C4-2B (cell line): ENCODE measurements at regions not wholly inside any gene's neighbourhood (a gene's known extent, or its start where the extent isn't known, plus 50 kb on each side); places are given as distances from the start of the nearest gene placed in this dataset.
A peak's percentile ranks its signal among the peaks of the same experiment; 100 is the strongest.

ENCODE experiments used
- H3K27ac ChIP-seq: fragments of 450-650 bp; 2 replicates; pipeline ENCODE4 v1.5.1; 2017
- ZFX ChIP-seq: fragments of 450-650 bp; IDR thresholded peaks from 2 replicates; pipeline ENCODE4 v1.6.1; 2017
- TF ChIP-seq, protein P1 (sequence below): fragments of 450-650 bp; conservative IDR thresholded peaks from 2 replicates; pipeline ENCODE4 v1.5.1; 2017; ENCODE audit warnings: mild to moderate bottlenecking

DNA sequence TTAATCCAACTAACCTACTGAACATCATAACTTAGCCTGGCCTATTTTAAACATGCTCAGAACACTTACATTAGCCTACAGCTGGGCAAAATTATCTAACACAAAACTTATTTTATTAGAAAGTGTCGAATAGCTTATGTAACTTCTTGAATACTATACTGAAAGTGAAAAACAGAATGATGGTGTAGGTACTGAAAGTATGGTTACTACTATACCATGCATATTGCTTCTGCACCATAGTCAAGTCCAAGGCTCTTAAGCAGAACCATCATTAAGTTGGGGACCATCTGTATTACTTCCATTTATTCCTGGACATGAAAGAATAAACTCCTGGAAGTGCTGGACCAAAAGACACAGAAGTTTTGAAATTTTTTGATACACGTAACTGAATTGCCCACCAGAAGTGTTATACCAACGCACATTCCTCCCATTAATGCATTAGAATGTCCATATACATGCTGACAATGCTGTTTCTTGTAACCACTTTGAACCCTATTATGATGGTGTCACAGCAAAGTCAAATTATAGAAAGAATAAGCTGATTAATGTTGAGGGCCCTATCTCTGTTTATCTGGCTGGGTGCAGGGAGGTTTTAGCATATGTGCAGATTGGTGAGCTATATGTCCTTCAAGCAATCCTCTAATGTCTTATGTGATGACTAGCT lies 375.7 kb downstream of the ACTL7B start:
- no peak for TF ChIP-seq ZFX
- TF ChIP-seq, protein P1, sequence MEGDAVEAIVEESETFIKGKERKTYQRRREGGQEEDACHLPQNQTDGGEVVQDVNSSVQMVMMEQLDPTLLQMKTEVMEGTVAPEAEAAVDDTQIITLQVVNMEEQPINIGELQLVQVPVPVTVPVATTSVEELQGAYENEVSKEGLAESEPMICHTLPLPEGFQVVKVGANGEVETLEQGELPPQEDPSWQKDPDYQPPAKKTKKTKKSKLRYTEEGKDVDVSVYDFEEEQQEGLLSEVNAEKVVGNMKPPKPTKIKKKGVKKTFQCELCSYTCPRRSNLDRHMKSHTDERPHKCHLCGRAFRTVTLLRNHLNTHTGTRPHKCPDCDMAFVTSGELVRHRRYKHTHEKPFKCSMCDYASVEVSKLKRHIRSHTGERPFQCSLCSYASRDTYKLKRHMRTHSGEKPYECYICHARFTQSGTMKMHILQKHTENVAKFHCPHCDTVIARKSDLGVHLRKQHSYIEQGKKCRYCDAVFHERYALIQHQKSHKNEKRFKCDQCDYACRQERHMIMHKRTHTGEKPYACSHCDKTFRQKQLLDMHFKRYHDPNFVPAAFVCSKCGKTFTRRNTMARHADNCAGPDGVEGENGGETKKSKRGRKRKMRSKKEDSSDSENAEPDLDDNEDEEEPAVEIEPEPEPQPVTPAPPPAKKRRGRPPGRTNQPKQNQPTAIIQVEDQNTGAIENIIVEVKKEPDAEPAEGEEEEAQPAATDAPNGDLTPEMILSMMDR: no peak
- no peak overlapping the region for H3K27ac ChIP-seq

DNA sequence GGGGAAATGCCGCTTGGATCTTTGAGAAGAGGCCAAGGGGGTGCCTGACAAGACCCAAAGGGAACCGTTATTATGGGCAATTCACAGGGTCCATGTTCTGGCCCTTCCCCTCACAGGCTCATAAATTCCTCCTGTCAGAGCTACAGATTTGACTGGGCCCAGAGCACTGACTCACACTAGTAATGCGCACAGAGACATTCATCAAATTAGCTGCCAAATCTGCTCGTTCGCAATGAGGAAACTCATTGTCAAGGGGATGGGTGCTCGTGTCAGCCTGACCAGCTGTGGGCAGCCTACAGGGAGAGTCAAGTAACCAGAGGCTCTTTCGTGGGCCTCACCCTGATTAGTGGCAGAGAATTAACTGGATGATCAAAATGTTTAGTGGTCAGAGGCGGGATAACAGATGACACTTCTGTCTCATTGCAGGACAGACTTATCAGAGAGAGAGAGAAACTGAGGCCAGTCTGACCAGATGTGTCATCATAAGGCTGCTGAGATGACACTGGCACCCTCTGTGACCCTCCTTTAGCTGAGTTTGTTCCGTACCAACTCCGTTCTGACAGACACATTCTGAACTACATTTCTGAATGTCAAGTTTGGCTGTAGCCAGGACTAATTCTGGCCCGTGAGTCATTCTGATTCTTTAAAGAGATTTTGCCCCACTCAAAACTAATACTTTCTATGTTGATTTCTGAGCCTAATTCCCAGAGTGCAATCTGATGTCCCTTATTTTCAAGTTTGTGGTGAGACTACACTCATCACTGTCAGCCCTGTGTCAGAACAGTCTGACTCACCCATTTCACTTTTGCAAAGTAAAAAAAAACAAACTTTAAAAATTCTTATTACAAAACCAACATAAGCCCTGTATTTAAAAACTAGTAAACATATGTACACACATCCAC lies 377.1 kb downstream of the ACTL7B start:
- no peak for TF ChIP-seq ZFX
- TF ChIP-seq, protein P1: no peak
- H3K27ac ChIP-seq: no peak overlapping the region

DNA sequence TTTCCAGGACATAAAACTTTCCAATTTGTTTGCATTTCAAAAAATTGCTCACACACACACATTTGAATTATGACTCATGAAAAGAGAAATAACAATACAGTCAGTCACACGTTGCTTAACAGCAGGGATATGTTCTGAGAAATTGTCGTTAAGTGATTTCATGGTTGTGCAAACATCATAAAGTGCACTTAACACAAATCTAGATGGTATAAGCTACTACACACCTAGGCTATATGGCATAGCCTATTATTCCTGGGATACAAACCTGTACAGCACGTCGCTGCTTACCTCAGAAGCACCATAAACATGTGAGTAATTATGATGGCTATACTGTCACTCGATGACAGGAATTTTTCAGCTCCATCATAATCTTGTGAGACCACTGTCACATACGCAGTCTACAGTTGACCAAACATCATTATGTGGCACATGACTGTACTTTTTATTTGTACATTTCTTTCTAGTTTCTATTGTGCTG lies 378.2 kb downstream of the ACTL7B start:
- no peak overlapping the region for H3K27ac ChIP-seq
- TF ChIP-seq ZFX: no peak
- TF ChIP-seq, protein P1: no peak

DNA sequence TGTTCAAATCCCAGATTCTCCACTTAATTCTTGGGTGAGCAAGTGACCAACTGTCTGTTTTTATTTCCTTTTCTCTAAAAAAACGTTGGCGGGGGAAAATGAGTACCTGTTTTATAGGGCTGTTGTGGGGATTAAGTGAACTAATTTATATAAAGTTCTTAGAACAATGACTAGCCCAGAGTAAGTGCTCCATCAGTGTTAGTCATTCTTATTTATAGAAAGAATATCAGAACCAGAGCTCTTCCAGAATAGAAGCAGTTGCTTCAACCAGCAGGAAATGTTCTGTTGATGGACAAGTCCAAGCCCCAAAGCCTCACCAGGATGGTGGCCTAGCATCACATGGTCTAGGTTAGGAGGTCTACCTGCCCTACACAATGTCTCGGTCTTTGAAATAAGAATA lies 379.2 kb downstream of the ACTL7B start:
- H3K27ac ChIP-seq: no peak overlapping the region
- TF ChIP-seq, protein P1: no peak
- TF ChIP-seq ZFX: no peak

DNA sequence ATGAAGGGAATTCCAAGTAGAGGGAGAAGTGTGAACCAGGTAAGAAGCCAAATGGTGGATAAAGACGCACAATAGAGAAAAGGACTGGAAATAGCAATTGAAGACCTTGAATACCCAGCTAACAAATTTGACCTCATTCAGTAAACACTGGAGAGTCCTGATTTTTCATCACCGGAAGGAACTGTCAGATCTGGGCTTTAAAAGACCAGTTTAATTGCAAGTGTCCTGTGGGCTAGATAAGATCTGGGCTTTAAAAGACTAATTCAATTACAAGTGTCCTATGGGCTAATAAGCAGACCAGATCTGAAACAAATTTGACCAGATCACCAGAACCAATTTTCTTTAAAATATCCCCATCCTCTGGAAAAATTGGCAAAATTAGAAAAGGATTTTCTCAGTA lies 380.0 kb downstream of the ACTL7B start:
- no peak overlapping the region for H3K27ac ChIP-seq
- no peak for TF ChIP-seq ZFX
- TF ChIP-seq, protein P1: no peak

DNA sequence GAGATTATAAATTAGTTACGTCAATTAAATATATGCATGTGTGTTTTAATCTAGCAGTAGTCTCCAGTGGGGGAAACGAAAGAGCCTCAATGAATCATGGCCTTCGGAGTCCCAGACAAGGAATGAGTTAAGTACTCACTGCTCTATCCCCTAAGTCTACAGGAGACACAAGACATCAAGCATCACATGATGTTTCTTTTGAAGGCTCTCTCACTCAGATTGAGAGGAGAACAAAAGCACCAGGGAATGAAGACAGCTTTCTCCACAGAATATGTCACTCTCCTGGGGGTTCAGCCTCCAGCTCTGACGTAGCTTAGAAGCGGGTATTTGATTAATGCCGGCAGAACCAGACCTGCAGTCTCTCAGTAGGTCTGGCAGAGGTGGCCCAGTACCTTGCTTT lies 381.4 kb downstream of the ACTL7B start:
- peak overlapping the region; percentile 62; the same call in 1 of the 2 replicates for H3K27ac ChIP-seq
- TF ChIP-seq, protein P1: no peak
- TF ChIP-seq ZFX: no peak
